HuH-7 (cell line): ENCODE measurements at regions not wholly inside any gene's neighbourhood (a gene's known extent, or its start where the extent isn't known, plus 50 kb on each side); places are given as distances from the start of the nearest gene placed in this dataset.
"Not testable (repeated sequence)": the region's sequence is repeated elsewhere in the genome, so short reads cannot be mapped to it uniquely, and the experiment has no call there.

ENCODE experiments used
- DNase-seq: peaks from one replicate; pipeline ENCODE4 v3.0.0; 2011; ENCODE audit warnings: low spot score

DNA sequence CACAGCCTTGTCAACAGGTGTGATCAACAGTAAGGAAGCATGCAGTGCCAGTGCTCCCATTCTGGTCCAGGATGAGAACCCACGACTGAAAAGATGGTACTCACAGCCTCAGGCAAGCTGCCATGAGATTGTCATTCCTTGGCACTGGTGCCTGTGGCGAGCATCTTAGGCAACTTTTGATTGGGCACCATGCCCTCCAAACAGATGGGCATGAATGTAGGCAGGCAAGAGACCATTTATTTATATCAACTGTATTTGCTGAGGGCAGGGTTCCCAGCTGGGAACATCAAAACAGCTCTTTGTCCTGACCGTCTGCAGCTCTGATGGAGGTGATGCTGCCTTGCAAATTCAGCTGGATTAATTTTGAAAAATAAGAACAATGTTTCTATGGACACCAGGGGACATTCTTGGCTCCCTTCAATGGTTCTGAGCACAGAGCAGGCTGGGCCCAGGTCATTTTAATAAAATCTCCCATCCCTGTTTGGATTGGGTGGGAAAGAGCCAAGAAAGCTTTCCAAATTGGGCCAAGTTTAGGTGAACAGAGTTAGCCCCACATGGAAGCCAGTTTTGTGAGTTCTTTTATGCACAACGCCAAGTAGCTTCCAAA, 522.5 kb downstream of the RMST start:
- DNase-seq, result no peak

DNA sequence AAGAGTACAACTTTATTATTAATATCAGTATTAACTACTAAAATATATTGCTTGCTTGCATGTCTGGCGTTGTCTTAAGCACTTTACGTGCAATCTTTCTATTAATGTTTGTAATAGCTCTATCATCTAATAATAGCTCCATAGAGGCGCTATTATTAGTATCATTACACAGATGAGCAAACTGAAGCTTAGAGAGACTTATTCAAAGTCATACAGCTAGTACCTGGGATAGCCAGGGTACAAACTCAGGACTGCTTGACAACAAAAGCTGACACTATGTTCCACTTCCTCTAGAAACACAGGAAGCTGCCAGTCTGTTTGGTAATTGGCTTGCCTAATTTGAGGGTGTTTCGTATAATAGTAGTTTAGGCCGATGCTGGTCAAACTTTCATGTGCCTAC, 523.2 kb downstream of the RMST start:
- no peak for DNase-seq

GRCh38 chr12:97988588-97988987, 526.0 kb downstream of the RMST start:
- not testable (repeated sequence) for DNase-seq

DNA sequence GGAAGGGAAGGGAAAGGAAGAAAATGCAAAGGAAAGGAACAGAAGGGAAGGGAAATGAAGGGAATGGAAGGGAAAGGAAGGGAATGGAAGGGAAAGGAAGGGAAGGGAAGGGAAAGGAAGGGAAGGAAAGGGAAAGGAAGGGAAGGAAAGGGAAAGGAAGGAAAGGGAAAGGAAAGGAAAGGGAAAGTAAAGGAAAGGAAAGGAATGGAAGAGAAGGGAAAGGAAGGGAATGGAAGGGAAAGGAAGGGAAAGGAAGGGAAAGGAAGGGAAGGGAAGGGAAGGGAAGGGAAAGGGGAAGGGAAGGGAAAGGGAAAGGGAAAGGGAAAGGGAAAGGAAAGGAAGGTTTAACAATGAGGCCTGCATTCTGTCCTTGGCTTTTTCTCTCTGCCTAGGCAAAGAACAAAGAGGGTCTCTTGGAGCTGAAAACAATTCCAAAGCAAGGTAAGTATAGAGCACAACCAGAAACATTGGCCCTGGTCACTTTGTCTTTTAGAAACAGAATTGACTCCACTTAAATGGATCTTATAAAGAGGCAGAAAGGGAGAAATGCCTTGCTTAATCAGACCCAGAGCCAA, 525.9 kb upstream of the TMPO start:
- no peak for DNase-seq

DNA sequence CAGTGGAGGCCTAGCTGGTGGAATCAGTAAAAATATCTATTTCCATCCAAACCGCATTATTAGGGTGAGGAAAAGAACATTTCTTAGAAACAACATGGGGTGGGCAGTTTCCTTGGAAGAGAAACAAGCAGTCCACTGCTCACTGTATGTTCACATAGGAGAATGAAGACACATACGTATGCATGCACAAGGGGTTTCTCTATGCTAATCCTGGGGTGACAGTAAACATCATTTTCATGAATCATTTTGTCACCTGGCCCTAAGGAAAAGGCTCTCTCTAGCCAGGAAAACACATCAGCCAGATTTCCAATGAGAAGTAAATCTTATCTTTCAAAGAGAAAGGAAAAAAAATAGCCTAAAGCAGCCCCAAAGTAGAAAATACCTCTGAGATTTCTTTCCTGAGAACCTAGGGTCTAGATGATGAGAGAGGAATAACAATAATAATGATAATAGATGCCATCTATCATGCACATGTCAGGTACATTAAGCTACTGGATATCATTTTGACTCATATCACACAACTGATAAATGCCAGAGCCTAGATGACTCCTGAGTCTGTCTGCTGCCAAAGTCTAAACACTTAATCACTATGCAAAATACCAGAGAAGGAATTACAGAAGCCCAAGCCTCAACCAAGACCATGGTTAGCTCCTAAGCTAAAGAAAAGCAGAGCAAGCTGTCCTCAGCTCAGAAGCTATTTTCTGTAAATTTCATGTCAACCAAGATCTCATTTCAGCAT, 520.5 kb upstream of the TMPO start:
- DNase-seq, result no peak

GRCh38 chr12:97995559-97995958, 519.8 kb upstream of the TMPO start:
- no peak for DNase-seq

DNA sequence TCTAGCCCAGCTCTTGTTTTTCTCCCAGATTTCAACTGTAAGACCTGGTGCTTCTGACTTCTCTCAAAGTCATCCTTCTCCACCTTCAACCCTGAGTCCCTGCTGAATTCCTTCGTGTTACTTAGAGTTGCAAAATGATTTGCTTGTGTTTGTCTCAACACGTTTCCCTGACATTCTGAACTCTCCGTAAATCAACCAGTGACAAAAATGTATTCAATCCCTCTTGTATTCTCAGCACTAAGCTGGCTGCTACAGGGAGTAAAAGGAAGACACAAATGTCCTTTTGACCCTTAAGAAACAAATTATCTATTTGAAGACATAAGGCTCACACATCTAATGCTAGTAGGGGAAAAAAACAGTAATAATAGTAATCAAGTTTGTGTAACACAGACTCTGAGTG, 514.0 kb upstream of the TMPO start:
- no peak for DNase-seq

DNA sequence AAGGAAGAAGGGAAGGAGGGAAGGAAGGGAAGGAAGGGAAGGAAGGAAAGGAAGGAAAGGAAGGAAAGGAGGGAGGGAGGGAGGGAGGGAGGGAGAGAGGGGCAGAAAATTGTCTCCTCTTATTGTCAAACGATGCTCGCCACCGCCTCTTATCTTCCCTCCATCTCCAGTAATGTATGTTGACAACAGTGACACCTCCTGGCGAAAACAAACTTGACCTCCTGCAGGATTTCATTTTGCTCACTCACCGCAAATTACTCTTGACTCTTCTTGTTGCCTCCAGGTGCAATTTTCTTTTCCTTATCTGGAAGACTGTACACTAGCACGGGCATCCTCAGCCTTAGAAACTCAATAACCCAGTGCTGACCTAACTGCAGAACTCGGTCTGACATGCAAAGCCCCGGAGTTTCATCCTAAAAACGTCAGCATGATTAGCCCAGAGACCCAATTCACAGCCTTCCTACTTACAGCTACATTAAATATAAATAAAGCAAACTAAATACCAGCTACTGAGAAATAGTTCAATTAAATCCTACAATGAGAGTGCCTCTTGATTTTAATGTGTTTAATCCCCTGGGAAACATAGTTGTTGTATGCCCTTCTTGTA, 512.4 kb upstream of the TMPO start:
- peak; percentile 15 for DNase-seq

DNA sequence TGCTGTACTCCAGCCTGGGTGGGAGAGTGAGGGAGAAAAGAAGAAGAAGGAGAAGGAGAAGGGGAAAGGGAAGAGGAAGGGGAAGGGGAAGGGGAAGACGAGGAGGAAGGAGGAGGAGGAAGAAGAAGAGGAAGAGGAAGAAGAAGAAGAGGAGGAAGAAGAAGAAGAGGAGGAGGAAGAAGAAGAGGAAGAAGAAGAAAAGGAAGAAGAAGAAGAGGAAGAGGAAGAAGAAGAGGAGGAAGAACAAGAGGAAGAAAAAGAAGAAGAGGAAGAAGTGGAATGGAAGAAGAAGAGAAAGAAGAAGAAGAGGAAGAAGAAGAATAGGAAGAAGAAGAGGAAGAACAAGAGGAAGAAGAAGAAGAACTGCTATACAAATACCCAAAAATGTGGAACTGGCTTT, 507.4 kb upstream of the TMPO start:
- no peak for DNase-seq

DNA sequence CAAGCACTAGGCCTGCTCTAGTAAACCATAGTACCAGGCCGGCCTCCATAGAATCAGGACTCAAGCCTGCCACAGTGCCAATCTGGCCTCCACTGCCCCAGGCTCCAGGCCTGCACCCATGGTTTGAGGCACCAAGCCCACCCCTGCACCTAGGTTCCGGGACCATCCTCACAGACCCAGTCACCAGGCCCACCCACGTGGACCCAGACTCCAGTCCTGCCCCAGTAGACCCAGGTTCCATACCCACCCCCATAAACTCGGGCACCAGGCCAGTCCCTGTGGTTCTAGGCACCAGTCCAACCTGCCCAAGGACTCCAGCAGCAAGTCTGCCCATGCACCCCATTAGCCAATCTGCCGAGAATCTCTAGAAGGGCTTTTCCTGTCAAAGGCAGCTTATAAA, 501.8 kb upstream of the TMPO start:
- DNase-seq, result no peak

DNA sequence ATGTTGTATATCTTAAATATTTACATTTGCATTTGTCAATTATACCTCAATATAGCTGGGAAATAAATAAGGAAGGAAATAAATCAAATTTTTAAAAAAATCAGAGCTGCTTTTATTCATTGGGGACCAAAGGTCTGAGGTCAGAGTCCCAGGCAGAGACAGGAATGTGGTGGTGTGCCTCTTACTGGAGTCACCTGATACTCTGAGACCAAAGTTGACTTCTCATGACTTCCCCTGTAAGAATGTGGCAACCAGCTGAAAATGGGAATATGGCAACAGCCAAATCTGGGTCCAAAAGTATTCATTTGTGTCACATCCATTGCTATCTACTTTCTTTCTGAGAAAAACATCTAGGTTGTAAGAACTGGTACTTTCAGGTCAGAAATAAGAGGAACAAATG, 496.6 kb upstream of the TMPO start:
- DNase-seq, result no peak

DNA sequence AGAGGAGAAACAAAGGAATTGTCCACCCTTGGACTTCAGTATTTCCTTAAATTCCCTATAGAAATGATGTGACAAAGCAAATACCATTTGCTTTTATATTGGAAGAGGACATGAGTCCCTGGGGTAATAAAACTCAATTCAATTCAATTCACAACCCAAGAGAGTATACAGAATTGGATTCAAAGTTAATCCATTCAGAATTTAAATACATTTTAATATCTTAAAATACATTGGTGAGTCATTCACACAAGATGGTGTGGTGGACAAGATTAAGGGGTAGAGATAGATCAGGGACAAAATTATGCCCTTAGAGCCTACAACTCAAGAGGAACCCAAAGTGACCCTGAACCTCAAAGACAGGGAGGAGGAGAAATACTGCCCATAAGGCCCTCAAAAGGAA, 495.0 kb upstream of the TMPO start:
- no peak for DNase-seq

GRCh38 chr12:98022961-98023360, 492.4 kb upstream of the TMPO start:
- no peak for DNase-seq

GRCh38 chr12:98037401-98038140, 477.8 kb upstream of the TMPO start:
- no peak for DNase-seq

DNA sequence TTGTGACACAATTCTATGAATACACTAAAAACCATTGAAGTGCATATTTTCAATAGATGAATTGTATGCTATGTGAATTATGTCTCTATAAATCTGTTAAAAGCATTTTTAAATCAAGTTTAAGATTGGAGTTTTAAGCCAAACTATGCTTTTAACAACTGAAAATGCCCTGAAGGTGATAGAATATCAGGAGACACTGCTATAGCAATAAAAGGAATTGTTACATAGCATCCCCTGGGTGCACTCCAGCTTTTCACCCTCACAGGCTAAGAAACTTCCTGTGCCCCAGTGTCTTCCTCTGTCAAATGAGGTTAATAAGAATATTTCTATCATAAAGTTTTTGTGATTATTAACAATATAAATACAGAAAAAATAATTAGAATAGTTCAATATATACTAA, 472.7 kb upstream of the TMPO start:
- no peak for DNase-seq

DNA sequence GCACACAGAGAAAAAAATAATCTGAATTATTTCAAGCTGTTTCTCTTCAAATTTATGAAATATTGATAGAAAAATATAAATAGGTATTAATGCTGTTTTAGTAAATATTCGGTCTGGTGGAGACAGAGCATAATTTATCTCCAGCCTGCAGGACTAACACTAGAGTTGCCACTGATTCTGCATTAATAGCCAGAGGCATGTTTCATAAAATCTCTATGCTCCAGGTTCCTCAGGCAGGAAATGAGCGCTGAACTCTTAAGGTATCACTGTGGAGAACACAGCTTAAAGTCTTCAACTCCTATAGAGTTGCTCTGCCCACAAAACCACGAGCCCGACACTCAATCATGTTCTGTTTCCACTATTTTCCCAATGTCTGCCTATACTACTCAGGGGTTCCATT, 470.0 kb upstream of the TMPO start:
- DNase-seq, result no peak

- DNase-seq, result no peak
Observed at GRCh38 chr12:98048326-98048725, 467.1 kb upstream of the TMPO start.

- no peak for DNase-seq
Observed at GRCh38 chr12:98053202-98053601, 462.2 kb upstream of the TMPO start.

DNA sequence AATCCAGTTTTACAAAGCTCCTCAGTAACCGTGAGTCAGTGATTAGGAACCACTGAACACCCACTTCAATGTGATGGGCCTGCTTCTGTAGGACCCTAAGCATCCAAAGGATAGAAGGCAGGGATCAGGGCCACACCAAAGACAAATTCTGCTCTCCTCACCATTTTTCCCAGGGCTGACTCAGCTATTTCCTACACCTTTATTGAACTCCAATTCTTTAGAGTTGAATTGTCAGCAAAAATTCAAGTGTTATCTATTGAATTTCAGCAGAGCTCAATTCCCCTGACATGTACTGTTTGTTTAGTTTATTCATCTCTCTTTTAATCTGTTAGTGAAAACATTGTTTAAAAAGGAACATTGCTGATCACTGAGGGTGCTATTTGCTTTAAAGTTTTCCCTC, 457.7 kb upstream of the TMPO start:
- no peak for DNase-seq

DNA sequence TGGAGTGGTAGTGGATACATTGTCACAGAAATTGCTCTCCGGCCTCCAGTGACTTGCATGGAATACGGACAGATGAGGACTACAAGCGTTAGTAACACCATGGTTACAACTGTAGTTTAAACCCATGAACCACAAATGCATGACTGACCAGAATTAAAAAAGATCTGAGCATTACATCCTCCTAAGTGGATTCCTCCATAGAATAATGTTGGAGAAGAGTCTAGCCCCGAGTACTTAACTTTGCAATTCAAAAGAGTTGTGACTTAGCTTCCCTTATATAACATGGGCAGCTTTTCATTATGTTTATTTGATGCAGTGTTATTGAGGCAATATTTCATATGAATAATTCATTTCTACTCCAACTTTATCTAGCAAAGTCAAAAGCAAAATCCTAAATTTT, 457.2 kb upstream of the TMPO start:
- DNase-seq, result no peak

GRCh38 chr12:98058838-98059237, 456.6 kb upstream of the TMPO start:
- no peak for DNase-seq

GRCh38 chr12:98059659-98060343, 455.6 kb upstream of the TMPO start:
- DNase-seq, result no peak
